Calu3 (cell line): ENCODE measurements at regions not wholly inside any gene's neighbourhood (a gene's known extent, or its start where the extent isn't known, plus 50 kb on each side); places are given as distances from the start of the nearest gene placed in this dataset.
A peak's percentile ranks its signal among the peaks of the same experiment; 100 is the strongest.

Experiments used
- BruUV-seq: library from RNA; stranded (reverse); fragments of 400-500 nt; replicated peaks from 2 replicates; lab custom pipeline; 2021; lab: Mats Ljungman, UMichigan
- CTCF ChIA-PET: fragments of 300-600 bp; sonication (Branson Sonifier 250); formaldehyde crosslinking; loops from one replicate; lab custom pipeline; 2022; ENCODE audit warnings: antibody characterized with exemption; lab: Charles Lee
- DNase-seq: peaks from one replicate; pipeline ENCODE4 v3.0.0; 2022
- H3K27ac Mint-ChIP-seq: one replicate; pipeline ENCODE4 v1.8.0; 2022; ENCODE audit warnings: mixed read lengths; ENCODE audit not compliant: unreplicated experiment
- H3K27me3 Mint-ChIP-seq: one replicate; pipeline ENCODE4 v1.8.0; 2022; ENCODE audit warnings: mixed read lengths; ENCODE audit not compliant: unreplicated experiment
- H3K36me3 Mint-ChIP-seq: one replicate; pipeline ENCODE4 v1.8.0; 2022; ENCODE audit warnings: mild to moderate bottlenecking, moderate library complexity, mixed read lengths; ENCODE audit not compliant: insufficient read depth, unreplicated experiment
- H3K4me1 Mint-ChIP-seq: one replicate; pipeline ENCODE4 v1.8.0; 2022; ENCODE audit warnings: mild to moderate bottlenecking, low read depth, mixed read lengths; ENCODE audit not compliant: unreplicated experiment
- H3K4me3 Mint-ChIP-seq: one replicate; pipeline ENCODE4 v1.8.0; 2022; ENCODE audit warnings: mild to moderate bottlenecking, low read depth, moderate library complexity, mixed read lengths; ENCODE audit not compliant: unreplicated experiment
- H3K9me3 Mint-ChIP-seq: one replicate; pipeline ENCODE4 v1.8.0; 2022; ENCODE audit warnings: low read depth, mixed read lengths; ENCODE audit not compliant: unreplicated experiment
- intact Hi-C: fragments of 100-400 bp; cut with micrococcal nuclease; formaldehyde crosslinking; loops from one replicate; pipeline ENCODE4 v1.10.0; 2022; ENCODE audit not compliant: unreplicated experiment
- TF ChIP-seq, protein P1 (sequence below): fragments of 200-600 bp; IDR thresholded peaks from one replicate; pipeline ENCODE4 v1.8.0; 2022; ENCODE audit warnings: antibody characterized with exemption; ENCODE audit not compliant: unreplicated experiment

DNA sequence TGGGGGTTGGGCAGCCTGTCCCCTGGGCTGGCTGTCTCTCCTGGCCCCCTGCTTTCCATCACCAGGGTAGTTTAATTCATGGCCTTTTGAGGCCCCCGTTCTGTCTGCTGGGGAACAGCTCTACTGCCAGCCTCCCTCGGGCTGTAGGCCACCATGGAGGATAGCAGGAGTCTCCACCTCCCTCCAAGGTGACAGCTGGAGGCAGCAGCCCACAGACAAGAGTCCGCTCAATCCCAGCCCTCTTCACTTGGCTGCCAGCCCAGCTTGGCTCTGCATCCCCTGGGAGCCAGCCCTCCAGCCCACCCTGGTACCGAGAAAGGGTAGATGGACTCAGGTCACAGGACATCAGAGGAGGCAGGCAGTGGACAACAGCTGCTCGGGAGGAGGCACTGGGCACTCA is 194.6 kb upstream of the SDK2 start:
- no peak overlapping the region for H3K4me3 Mint-ChIP-seq
- CTCF ChIA-PET: no interaction called here

DNA sequence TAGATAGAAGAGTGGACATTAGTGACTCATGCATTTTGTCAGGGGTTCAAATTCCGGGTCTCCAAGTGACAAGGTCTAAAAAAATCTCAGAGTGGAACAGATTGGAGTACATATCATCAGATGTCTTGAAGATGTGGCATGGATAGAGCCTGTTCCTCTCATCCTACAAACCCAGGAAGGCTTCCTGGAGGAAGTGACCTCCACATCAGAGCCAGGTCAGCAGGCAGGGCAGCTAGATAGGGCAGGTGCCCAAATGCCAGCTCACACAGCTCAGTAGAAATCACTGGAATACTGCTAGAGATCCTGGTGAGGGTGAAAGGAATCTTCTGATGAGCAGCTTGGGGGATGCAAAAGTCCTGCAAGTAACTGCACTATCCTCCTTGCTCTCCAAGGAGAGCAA is 196.6 kb upstream of the SDK2 start:
- no peak overlapping the region for H3K27ac Mint-ChIP-seq
- H3K36me3 Mint-ChIP-seq: no peaks in the 10 kb centered on the region
- no peak for DNase-seq
- CTCF ChIA-PET: no interaction called here
- TF ChIP-seq, protein P1, sequence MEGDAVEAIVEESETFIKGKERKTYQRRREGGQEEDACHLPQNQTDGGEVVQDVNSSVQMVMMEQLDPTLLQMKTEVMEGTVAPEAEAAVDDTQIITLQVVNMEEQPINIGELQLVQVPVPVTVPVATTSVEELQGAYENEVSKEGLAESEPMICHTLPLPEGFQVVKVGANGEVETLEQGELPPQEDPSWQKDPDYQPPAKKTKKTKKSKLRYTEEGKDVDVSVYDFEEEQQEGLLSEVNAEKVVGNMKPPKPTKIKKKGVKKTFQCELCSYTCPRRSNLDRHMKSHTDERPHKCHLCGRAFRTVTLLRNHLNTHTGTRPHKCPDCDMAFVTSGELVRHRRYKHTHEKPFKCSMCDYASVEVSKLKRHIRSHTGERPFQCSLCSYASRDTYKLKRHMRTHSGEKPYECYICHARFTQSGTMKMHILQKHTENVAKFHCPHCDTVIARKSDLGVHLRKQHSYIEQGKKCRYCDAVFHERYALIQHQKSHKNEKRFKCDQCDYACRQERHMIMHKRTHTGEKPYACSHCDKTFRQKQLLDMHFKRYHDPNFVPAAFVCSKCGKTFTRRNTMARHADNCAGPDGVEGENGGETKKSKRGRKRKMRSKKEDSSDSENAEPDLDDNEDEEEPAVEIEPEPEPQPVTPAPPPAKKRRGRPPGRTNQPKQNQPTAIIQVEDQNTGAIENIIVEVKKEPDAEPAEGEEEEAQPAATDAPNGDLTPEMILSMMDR: no peak
- no peaks in the 10 kb centered on the region for H3K4me1 Mint-ChIP-seq
- BruUV-seq: no TSS peak
- H3K27me3 Mint-ChIP-seq: peaks cover 88% of the 10 kb centered on the region
- intact Hi-C loops: no loop called here
- no peak overlapping the region for H3K4me3 Mint-ChIP-seq
- no peaks in the 10 kb centered on the region for H3K9me3 Mint-ChIP-seq

More for the DNA sequence above, 194.6 kb upstream of the SDK2 start:
- Mint-ChIP-seq H3K4me1 (no peaks in the 10 kb centered on the region), H3K27ac (no peak overlapping the region), H3K9me3 (no peaks in the 10 kb centered on the region), H3K36me3 (no peaks in the 10 kb centered on the region), H3K27me3 (peaks cover 88% of the 10 kb centered on the region)
- no peak for DNase-seq
- intact Hi-C loops: no loop called here
- TF ChIP-seq, protein P1: no peak
- no TSS peak for BruUV-seq

DNA sequence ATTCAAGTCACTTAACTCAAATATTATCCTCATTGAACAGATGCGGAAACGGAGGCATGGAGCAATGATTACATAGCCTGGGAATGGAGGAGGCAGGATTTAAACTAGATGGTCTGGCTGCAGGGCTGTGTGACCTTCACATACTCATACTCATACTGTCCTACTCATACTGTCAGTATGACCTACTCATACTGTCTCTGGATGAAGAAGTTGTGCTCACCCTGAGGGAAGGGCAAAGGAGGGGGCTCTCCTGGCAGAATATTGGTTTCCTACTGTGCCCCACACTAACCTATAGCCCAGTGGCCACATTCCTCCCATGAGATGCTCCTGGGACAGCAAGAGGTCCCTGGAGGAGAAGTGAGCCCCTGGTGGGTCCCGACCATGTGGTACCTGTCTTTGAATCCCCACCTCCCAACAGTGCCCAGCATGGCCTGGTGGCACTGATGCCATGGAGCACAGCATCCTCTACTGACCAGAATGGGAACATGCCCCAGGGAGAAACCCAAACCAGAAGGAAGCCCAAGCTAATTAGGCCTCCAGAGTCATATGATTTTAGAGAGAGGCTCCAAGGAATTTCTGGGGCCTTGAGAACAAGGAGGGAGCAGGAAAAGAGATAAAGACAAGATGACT is 197.3 kb upstream of the SDK2 start:
- H3K4me1 Mint-ChIP-seq: no peaks in the 10 kb centered on the region
- CTCF ChIA-PET: interaction anchor here (0.8 kb wide), 1 partner anchor 14 kb away, joined by 3 read pairs; no protein-coding TSS in a partner anchor
- H3K4me3 Mint-ChIP-seq: no peak overlapping the region
- H3K36me3 Mint-ChIP-seq: no peaks in the 10 kb centered on the region
- peak; percentile 24 for DNase-seq
- TF ChIP-seq, protein P1: no peak
- H3K27me3 Mint-ChIP-seq: peaks cover 80% of the 10 kb centered on the region
- no peaks in the 10 kb centered on the region for H3K9me3 Mint-ChIP-seq
- BruUV-seq: no TSS peak
- H3K27ac Mint-ChIP-seq: no peak overlapping the region
- intact Hi-C loops: no loop called here

DNA sequence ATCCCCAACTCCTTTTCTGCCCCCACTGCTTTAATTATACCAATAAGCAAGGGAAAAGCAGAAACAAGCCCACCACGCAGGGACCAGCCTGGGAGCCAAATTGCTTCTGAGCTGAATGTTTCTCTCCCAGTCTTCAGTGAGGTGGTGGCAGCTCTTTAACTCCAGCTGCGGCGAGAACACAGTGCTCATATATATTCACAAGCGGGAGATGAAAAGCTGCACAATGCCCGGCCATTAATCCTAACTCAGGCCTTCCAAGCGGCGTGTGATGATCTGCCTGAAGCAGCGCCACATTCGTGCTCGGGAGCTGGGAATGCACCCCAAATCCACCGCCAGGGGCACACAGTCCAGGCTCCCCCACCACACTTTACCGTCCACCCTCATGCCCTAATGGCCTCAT is 203.7 kb upstream of the SDK2 start:
- Mint-ChIP-seq H3K27ac (no peak overlapping the region), H3K4me3 (no peak overlapping the region), H3K9me3 (peaks cover 3% of the 10 kb centered on the region), H3K27me3 (peaks cover 63% of the 10 kb centered on the region), H3K36me3 (no peaks in the 10 kb centered on the region), H3K4me1 (no peaks in the 10 kb centered on the region)
- DNase-seq: no peak
- BruUV-seq: no TSS peak
- intact Hi-C loops: no loop called here
- TF ChIP-seq, protein P1: no peak
- CTCF ChIA-PET: no interaction called here
